ENCODE measurements at regions not wholly inside any gene's neighbourhood (a gene's known extent, or its start where the extent isn't known, plus 50 kb on each side); places are given as distances from the start of the nearest gene placed in this dataset.

DNA sequence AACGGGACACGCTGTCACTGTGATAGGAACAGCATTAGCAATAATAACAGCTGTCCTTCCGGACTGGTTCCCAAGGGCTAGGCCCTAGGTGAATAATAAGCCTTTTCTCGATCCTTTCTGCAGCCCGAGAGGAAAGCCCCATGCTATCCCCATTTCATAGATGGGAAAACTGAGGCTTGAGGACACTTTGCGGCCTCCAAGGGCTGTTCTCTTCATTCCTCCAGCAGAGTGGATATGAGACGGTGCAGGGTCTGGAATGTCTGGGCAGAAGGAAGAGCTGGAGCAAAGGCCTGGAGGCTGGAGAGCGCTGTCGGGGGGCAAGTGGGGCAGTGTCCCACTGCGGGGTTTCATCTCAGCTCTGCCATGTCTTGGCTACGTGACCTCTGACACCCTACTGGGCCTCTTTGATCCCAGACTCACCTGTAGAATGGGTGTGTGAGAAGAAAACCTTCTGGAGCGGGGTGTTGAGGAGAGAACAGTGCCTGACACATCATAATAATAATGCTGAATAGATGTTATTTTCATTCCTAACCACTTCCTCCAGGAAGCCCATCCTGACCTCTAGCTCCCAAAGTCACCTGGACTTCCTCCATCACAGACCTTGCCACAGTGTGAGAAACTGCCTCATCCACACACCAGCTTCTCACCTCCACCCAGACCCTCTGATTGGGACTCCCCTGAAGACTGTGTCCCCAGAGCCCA, 74.8 kb downstream of the CEBPB start:
- TF ChIP-seq, protein P1, sequence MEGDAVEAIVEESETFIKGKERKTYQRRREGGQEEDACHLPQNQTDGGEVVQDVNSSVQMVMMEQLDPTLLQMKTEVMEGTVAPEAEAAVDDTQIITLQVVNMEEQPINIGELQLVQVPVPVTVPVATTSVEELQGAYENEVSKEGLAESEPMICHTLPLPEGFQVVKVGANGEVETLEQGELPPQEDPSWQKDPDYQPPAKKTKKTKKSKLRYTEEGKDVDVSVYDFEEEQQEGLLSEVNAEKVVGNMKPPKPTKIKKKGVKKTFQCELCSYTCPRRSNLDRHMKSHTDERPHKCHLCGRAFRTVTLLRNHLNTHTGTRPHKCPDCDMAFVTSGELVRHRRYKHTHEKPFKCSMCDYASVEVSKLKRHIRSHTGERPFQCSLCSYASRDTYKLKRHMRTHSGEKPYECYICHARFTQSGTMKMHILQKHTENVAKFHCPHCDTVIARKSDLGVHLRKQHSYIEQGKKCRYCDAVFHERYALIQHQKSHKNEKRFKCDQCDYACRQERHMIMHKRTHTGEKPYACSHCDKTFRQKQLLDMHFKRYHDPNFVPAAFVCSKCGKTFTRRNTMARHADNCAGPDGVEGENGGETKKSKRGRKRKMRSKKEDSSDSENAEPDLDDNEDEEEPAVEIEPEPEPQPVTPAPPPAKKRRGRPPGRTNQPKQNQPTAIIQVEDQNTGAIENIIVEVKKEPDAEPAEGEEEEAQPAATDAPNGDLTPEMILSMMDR (IDR thresholded peaks at IDR 0.05), result no peak
- TF ChIP-seq POLR2A (IDR thresholded peaks at IDR 0.05), result no peak

Measured in lower leg skin (tissue), 3 donors.